NOMO-1 treated with dmso at 0.1 percent for 144 hours (cell line): ENCODE measurements at regions not wholly inside any gene's neighbourhood (a gene's known extent, or its start where the extent isn't known, plus 50 kb on each side); places are given as distances from the start of the nearest gene placed in this dataset.
"Not testable (repeated sequence)": the region's sequence is repeated elsewhere in the genome, so short reads cannot be mapped to it uniquely, and the experiment has no call there.

Experiments used
- DNase-seq: peaks from one replicate; lab custom pipeline; 2025; ENCODE audit not compliant: unreplicated experiment; lab: John Stamatoyannopoulos, UW

- no peak for DNase-seq
These were observed 59.0 kb upstream of the CHST15 start for GRCh38 chr10:124152139-124153022.

GRCh38 chr10:124151466-124152095 is 58.2 kb upstream of the CHST15 start:
- DNase-seq, result no peak

GRCh38 chr10:124150807-124151417 is 57.5 kb upstream of the CHST15 start:
- DNase-seq, result no peak

- DNase-seq, result no peak
These were observed 56.9 kb upstream of the CHST15 start for GRCh38 chr10:124150189-124150806.

- peak; percentile 39 for DNase-seq
These were observed 56.0 kb upstream of the CHST15 start for GRCh38 chr10:124149189-124150042.

- not testable (repeated sequence) for DNase-seq
These were observed 55.3 kb upstream of the CHST15 start for GRCh38 chr10:124148509-124149188.

GRCh38 chr10:124146483-124146882 is 53.1 kb upstream of the CHST15 start:
- no peak for DNase-seq

GRCh38 chr10:124145109-124145870 is 51.9 kb upstream of the CHST15 start:
- DNase-seq, result peak; percentile 88

GRCh38 chr10:124144536-124144935 is 51.1 kb upstream of the CHST15 start:
- no peak for DNase-seq

- DNase-seq, result no peak
These were observed 50.3 kb upstream of the CHST15 start for GRCh38 chr10:124143721-124144120.
